ENCODE measurements at regions not wholly inside any gene's neighbourhood (a gene's known extent, or its start where the extent isn't known, plus 50 kb on each side); places are given as distances from the start of the nearest gene placed in this dataset.

- Histone ChIP-seq H3K56ac (replicated peaks; ENCODE audit: insufficient read length, low read depth, low read length) (no peak overlapping the region), H3K27me3 (replicated peaks in 1 of 4; ENCODE audit: control insufficient read depth in 3 of 4, extremely low read depth in 1 of 4, insufficient read depth in 3 of 4, low read length in 3 of 4) (no peaks in the 10 kb centered on the region), H2AFZ (ENCODE audit: low read length) (no peak overlapping the region), H4K8ac (ENCODE audit: extremely low read depth, insufficient read depth, low read length) (no peak overlapping the region), H2BK120ac (replicated peaks; ENCODE audit: low read depth, low read length) (no peak overlapping the region), H2BK5ac (ENCODE audit: low read depth, low read length) (no peak overlapping the region), H3K4me1 (replicated peaks in 1 of 4; ENCODE audit: control insufficient read depth in 3 of 4, insufficient read depth in 4 of 4, low read length in 3 of 4) (peaks cover 1 to 13% (median 9%) of the 10 kb centered on the region in 4 experiments; a peak in 5 of 7 replicates), H3K9me3 (ENCODE audit: insufficient read depth in 2 of 2, low read depth in 1 of 2, low read length in 1 of 2) (0 out of 4 replicates have a peak, but pooled peaks cover 0 to 2% of the 10 kb centered on the region in 2 experiments), H3K4me2 (ENCODE audit: insufficient read depth in 1 of 2, low read depth in 2 of 2, low read length in 2 of 2) (no peak overlapping the region), H2AK5ac (ENCODE audit: low read depth, low read length) (no peak overlapping the region), H4K91ac (replicated peaks; ENCODE audit: insufficient read length, low read length) (no peak overlapping the region), H2BK20ac (ENCODE audit: low read length) (no peak overlapping the region), H2BK12ac (ENCODE audit: low read depth, low read length) (no peak overlapping the region), H3K4me3 (ENCODE audit: extremely low read depth in 1 of 4, insufficient read depth in 2 of 4, low read depth in 3 of 4, low read length in 4 of 4) (no peak overlapping the region), H3K79me2 (ENCODE audit: control insufficient read depth in 1 of 2, insufficient read depth in 2 of 2, low read length in 2 of 2) (no peaks in the 10 kb centered on the region), H3K27ac (ENCODE audit: low read depth, low read length) (no peak overlapping the region), H3K79me1 (ENCODE audit: low read depth, low read length) (no peaks in the 10 kb centered on the region), H3K14ac (ENCODE audit: insufficient read length) (no peak overlapping the region), H4K5ac (ENCODE audit: insufficient read length, low read depth, low read length) (no peak overlapping the region), H4K20me1 (replicated peaks in 1 of 2; ENCODE audit: control insufficient read depth in 1 of 2, insufficient read depth in 2 of 2, low read length in 2 of 2) (no peaks in the 10 kb centered on the region), H3K23me2 (ENCODE audit: low read depth, low read length) (no peaks in the 10 kb centered on the region), H3K4ac (replicated peaks; ENCODE audit: insufficient read length, low read depth, low read length) (no peak overlapping the region), H2BK15ac (ENCODE audit: low read length) (no peak overlapping the region), H3K18ac (ENCODE audit: extremely low read depth, low read length) (no peak overlapping the region), H3K9ac (replicated peaks in 1 of 4; ENCODE audit: extremely low read depth in 1 of 4, low read depth in 3 of 4, low read length in 3 of 4) (no peak overlapping the region), H3K36me3 (ENCODE audit: control insufficient read depth in 2 of 4, insufficient read depth in 4 of 4, low read length in 3 of 4) (no peaks in the 10 kb centered on the region), H3K23ac (ENCODE audit: insufficient read length) (no peak overlapping the region)
- FAIRE-seq (no peak), DNase-seq (ENCODE audit: low read depth in 1 of 2, low spot score in 2 of 2) (no peak)
- CTCF ChIA-PET (ENCODE audit: partially characterized antibody), result interaction anchor here (1.1 kb wide), 1 partner anchor 10 kb away, joined by 3 read pairs; no protein-coding TSS in a partner anchor
- WGBS, 2 experiments (ENCODE audit: extremely low coverage in 1 of 2, insufficient coverage in 1 of 2, insufficient read length in 1 of 2, insufficient replicate concordance in 2 of 2, low coverage in 1 of 2, low lambda C conversion rate in 2 of 2, missing lambda C conversion rate in 1 of 2), result 86% methylated on average over 3 of the region's 3 CpGs; no CpG with 5 or more reads in 1 of the 2 experiments
- POLR2A ChIA-PET (ENCODE audit: partially characterized antibody), result no interaction called here
- TF ChIP-seq HDAC6 (IDR thresholded peaks at IDR 0.05; ENCODE audit: low read depth, low read length), result no peak
- TF ChIP-seq RBBP5 (IDR thresholded peaks at IDR 0.05; ENCODE audit: borderline replicate concordance, low read depth, low read length), result no peak
- no peak for TF ChIP-seq SP2 (IDR thresholded peaks at IDR 0.05; ENCODE audit: low read length)
- TF ChIP-seq CBX5 (IDR thresholded peaks at IDR 0.05; ENCODE audit: low read depth, low read length), result no peak
- TF ChIP-seq EZH2 (IDR thresholded peaks at IDR 0.05; ENCODE audit: low read depth, low read length, severe bottlenecking), result no peak
- no peak for TF ChIP-seq ASH2L (IDR thresholded peaks at IDR 0.05; ENCODE audit: low read length)
- no peak for TF ChIP-seq NANOG (IDR thresholded peaks at IDR 0.05; ENCODE audit: insufficient read depth, low read depth, low read length, poor library complexity, severe bottlenecking)
- no peak for TF ChIP-seq BRCA1 (IDR thresholded peaks at IDR 0.05; ENCODE audit: low read depth, low read length)
- TF ChIP-seq BCL11A (IDR thresholded peaks at IDR 0.05; ENCODE audit: low read depth in 2 of 2, low read length in 2 of 2), result no peak
- no peak for TF ChIP-seq CREB1 (IDR thresholded peaks at IDR 0.05)
- TF ChIP-seq POLR2A (IDR thresholded peaks at IDR 0.05; ENCODE audit: control extremely low read depth in 1 of 2, low read depth in 2 of 2, low read length in 2 of 2), result no peak
- no peak for TF ChIP-seq KDM5A (IDR thresholded peaks at IDR 0.05; ENCODE audit: low read length)
- TF ChIP-seq SIN3A (conservative IDR thresholded peaks at IDR 0.05 in 1 of 2, IDR thresholded peaks at IDR 0.05 in 1 of 2; ENCODE audit: low read depth in 1 of 2, low read length in 2 of 2), result no peak
- no peak for TF ChIP-seq YY1 (IDR thresholded peaks at IDR 0.05; ENCODE audit: low read depth, low read length)
- no peak for TF ChIP-seq SAP30 (IDR thresholded peaks at IDR 0.05; ENCODE audit: insufficient read depth, insufficient replicate concordance, low read length)
- TF ChIP-seq TAF1 (IDR thresholded peaks at IDR 0.05; ENCODE audit: low read depth, low read length), result no peak
These were observed 276.2 kb upstream of the RARB start for GRCh38 chr3:25151903-25152295.

Measured in H1 (cell line).